HEK293 (cell line): ENCODE measurements at regions not wholly inside any gene's neighbourhood (a gene's known extent, or its start where the extent isn't known, plus 50 kb on each side); places are given as distances from the start of the nearest gene placed in this dataset.

Experiments
- CTCF ChIA-PET: fragments of 350-600 bp; formaldehyde crosslinking; extraction: SDS; loops from one replicate; lab custom pipeline; 2021; ENCODE audit warnings: antibody characterized with exemption; lab: Yijun Ruan, JAX
- POLR2A ChIA-PET: fragments of 300-600 bp; formaldehyde crosslinking; extraction: SDS; loops from one replicate; lab custom pipeline; 2020; ENCODE audit warnings: antibody characterized with exemption, inconsistent platforms; lab: Yijun Ruan, JAX
- H3K27ac ChIP-seq: fragments of 200-500 bp; sonication (Bioruptor generic); 2 replicates; pipeline ENCODE4 v1.5.1; 2014; ENCODE audit warnings: low read depth, low read length, control low read depth, inconsistent platforms; ENCODE audit errors: extremely low read depth
- H3K36me3 ChIP-seq, 2 experiments: fragments of 200-500 bp in 1 of 2; sonication (Bioruptor generic) in 1 of 2; 1 replicate in 1 of 2; 2 replicates in 1 of 2; pipeline ENCODE4 v1.5.1; 2014 to 2017; ENCODE audit warnings: inconsistent platforms in 2 of 2, low read length in 2 of 2; ENCODE audit not compliant: control insufficient read depth in 2 of 2, insufficient read depth in 1 of 2
- H3K4me1 ChIP-seq: fragments of 200-500 bp; sonication (Bioruptor generic); 2 replicates; pipeline ENCODE4 v1.5.1; 2014; ENCODE audit warnings: mild to moderate bottlenecking, low read length, inconsistent platforms; ENCODE audit not compliant: control insufficient read depth, insufficient read depth
- H3K4me3 ChIP-seq: 2 replicates; pipeline ENCODE4 v1.5.1; 2011; ENCODE audit warnings: low read depth, mild to moderate bottlenecking, control low read depth, low read length, moderate library complexity
- H3K9me3 ChIP-seq: fragments of 200-500 bp; sonication (Bioruptor generic); 2 replicates; pipeline ENCODE4 v1.5.1; 2014; ENCODE audit warnings: low read depth, low read length, inconsistent platforms; ENCODE audit not compliant: control insufficient read depth, insufficient read depth
- BCL11A ChIP-seq: fragments of 450-650 bp; formaldehyde crosslinking; IDR thresholded peaks from 2 replicates; pipeline ENCODE4 v1.5.1; 2016; ENCODE audit warnings: low read depth, missing biosample characterization, missing genetic modification characterization
- EGR2 ChIP-seq: fragments of 450-650 bp; formaldehyde crosslinking; IDR thresholded peaks from 2 replicates; pipeline ENCODE4 v1.5.1; 2016; ENCODE audit warnings: low read depth, missing biosample characterization, missing genetic modification characterization
- OSR2 ChIP-seq: fragments of 450-650 bp; formaldehyde crosslinking; IDR thresholded peaks from 2 replicates; pipeline ENCODE4 v1.5.1; 2016; ENCODE audit warnings: missing biosample characterization, missing genetic modification characterization
- PRDM1 ChIP-seq: fragments of 450-650 bp; formaldehyde crosslinking; IDR thresholded peaks from 2 replicates; pipeline ENCODE4; 2016; ENCODE audit warnings: missing biosample characterization, missing genetic modification characterization
- SCRT2 ChIP-seq: fragments of 450-650 bp; formaldehyde crosslinking; IDR thresholded peaks from 2 replicates; pipeline ENCODE4 v1.5.1; 2016; ENCODE audit warnings: missing biosample characterization, missing genetic modification characterization
- ZEB2 ChIP-seq: fragments of 450-650 bp; formaldehyde crosslinking; IDR thresholded peaks from 2 replicates; pipeline ENCODE4 v1.5.1; 2016; ENCODE audit warnings: missing biosample characterization, missing genetic modification characterization
- ZFP41 ChIP-seq: fragments of 450-650 bp; formaldehyde crosslinking; IDR thresholded peaks from 2 replicates; pipeline ENCODE4 v1.5.1; 2016; ENCODE audit warnings: missing biosample characterization, missing genetic modification characterization, borderline replicate concordance
- ZNF10 ChIP-seq: fragments of 450-650 bp; formaldehyde crosslinking; IDR thresholded peaks from 2 replicates; pipeline ENCODE4 v1.5.1; 2017; ENCODE audit warnings: missing biosample characterization, missing genetic modification characterization
- ZNF184 ChIP-seq: fragments of 450-650 bp; IDR thresholded peaks from 2 replicates; pipeline ENCODE4 v1.5.1; 2018; ENCODE audit warnings: missing biosample characterization, mild to moderate bottlenecking, missing genetic modification characterization
- ZNF311 ChIP-seq: fragments of 450-650 bp; formaldehyde crosslinking; IDR thresholded peaks from 2 replicates; pipeline ENCODE4 v1.5.1; 2017; ENCODE audit warnings: missing biosample characterization, missing genetic modification characterization, borderline replicate concordance
- ZNF335 ChIP-seq: fragments of 450-650 bp; formaldehyde crosslinking; conservative IDR thresholded peaks from 2 replicates; pipeline ENCODE4 v1.5.1; 2016; ENCODE audit warnings: missing biosample characterization, missing genetic modification characterization
- ZNF350 ChIP-seq: fragments of 450-650 bp; formaldehyde crosslinking; IDR thresholded peaks from 2 replicates; pipeline ENCODE4 v1.5.0; 2017; ENCODE audit warnings: missing biosample characterization, mild to moderate bottlenecking, missing genetic modification characterization
- ZNF37A ChIP-seq: fragments of 450-650 bp; IDR thresholded peaks from 2 replicates; pipeline ENCODE4 v1.5.1; 2018; ENCODE audit warnings: missing biosample characterization, missing genetic modification characterization
- ZNF423 ChIP-seq: fragments of 450-650 bp; formaldehyde crosslinking; IDR thresholded peaks from 2 replicates; pipeline ENCODE4 v1.5.1; 2016; ENCODE audit warnings: missing biosample characterization, missing genetic modification characterization
- ZNF529 ChIP-seq: fragments of 450-650 bp; formaldehyde crosslinking; IDR thresholded peaks from 2 replicates; pipeline ENCODE4 v1.5.1; 2017; ENCODE audit warnings: missing genetic modification characterization, missing biosample characterization; ENCODE audit not compliant: insufficient replicate concordance
- ZNF571 ChIP-seq: fragments of 450-650 bp; formaldehyde crosslinking; IDR thresholded peaks from 2 replicates; pipeline ENCODE4 v1.5.0; 2017; ENCODE audit warnings: missing biosample characterization, missing genetic modification characterization
- ZNF610 ChIP-seq: fragments of 450-650 bp; formaldehyde crosslinking; IDR thresholded peaks from 2 replicates; pipeline ENCODE4 v1.5.1; 2016; ENCODE audit warnings: missing biosample characterization, missing genetic modification characterization, borderline replicate concordance
- ZNF785 ChIP-seq: fragments of 450-650 bp; formaldehyde crosslinking; IDR thresholded peaks from 2 replicates; pipeline ENCODE4 v1.5.1; 2016; ENCODE audit warnings: missing biosample characterization, missing genetic modification characterization
- ZXDB ChIP-seq: fragments of 450-650 bp; formaldehyde crosslinking; IDR thresholded peaks from 2 replicates; pipeline ENCODE4 v1.5.1; 2016; ENCODE audit warnings: missing biosample characterization, missing genetic modification characterization
- TF ChIP-seq, protein P1 (sequence below): IDR thresholded peaks from 2 replicates; pipeline ENCODE4 v1.6.1; 2011; ENCODE audit warnings: mild to moderate bottlenecking, low read depth, low read length, borderline replicate concordance
- TF ChIP-seq, protein P2 (sequence below): fragments of 450-650 bp; formaldehyde crosslinking; IDR thresholded peaks from 2 replicates; pipeline ENCODE4 v1.5.1; 2016; ENCODE audit warnings: missing biosample characterization, missing genetic modification characterization
- TF ChIP-seq, protein P3 (sequence below): fragments of 450-650 bp; formaldehyde crosslinking; IDR thresholded peaks from 2 replicates; pipeline ENCODE4 v1.5.1; 2017; ENCODE audit warnings: missing biosample characterization, missing genetic modification characterization
- TF ChIP-seq, protein P4 (sequence below): fragments of 450-650 bp; formaldehyde crosslinking; IDR thresholded peaks from 2 replicates; pipeline ENCODE4 v1.5.1; 2016; ENCODE audit warnings: missing biosample characterization, missing genetic modification characterization, borderline replicate concordance

DNA sequence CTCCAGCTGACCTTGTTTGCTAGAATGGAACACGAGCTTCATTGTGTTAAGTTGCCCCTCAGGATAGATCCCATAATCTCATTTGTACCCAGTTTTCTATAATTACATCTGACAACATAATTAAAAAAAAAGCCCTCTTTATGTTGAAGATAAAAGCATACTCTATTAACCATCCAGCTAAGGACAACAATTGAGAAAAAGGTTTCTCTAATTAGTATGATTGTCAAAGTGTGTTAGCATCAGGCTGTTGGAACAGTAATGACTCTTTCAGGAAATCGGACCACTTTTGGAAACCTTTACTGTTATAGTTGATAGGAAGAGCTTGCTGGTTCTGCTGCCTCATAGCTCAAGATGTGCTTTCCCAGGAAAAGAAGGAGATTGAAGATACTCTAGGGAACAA, 172.6 kb downstream of the FHIP1A start (continued):
- TF ChIP-seq ZNF529 (tag by site-specific recombination) (no peak), ZNF10 (tag by site-specific recombination) (no peak), ZNF610 (tag by site-specific recombination) (no peak), ZXDB (tag by site-specific recombination) (no peak)
- TF ChIP-seq, all 188 proteins: peak for 0

DNA sequence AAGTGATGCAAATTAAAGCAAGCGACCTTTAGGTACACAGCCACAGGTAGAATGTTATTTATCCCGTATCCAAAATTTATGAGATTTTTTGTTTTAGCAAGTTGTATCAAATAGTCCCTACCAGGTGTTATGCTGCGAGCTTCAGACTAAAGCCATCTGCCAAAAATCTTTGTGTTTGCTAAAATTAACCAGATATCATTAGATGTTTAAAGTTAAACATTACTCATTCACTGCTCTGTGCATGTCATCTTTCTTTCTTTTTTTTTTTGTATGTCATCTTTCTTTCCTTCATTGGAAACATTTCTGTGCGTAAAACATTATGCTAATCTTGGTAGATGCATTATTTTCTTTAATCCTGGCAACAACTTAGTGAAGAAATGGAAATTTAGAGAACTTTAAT, 173.1 kb downstream of the FHIP1A start:
- H3K9me3 ChIP-seq, result no peaks in the 10 kb centered on the region
- no peak overlapping the region for H3K27ac ChIP-seq
- H3K36me3 ChIP-seq, result no peaks in the 10 kb centered on the region
- ChIA-PET POLR2A (no interaction called here), CTCF (interaction anchor here (0.6 kb wide), 1 partner anchor 783 kb away, joined by 3 read pairs; no protein-coding TSS in a partner anchor)
- H3K4me3 ChIP-seq, result no peak overlapping the region
- TF ChIP-seq, protein P1, sequence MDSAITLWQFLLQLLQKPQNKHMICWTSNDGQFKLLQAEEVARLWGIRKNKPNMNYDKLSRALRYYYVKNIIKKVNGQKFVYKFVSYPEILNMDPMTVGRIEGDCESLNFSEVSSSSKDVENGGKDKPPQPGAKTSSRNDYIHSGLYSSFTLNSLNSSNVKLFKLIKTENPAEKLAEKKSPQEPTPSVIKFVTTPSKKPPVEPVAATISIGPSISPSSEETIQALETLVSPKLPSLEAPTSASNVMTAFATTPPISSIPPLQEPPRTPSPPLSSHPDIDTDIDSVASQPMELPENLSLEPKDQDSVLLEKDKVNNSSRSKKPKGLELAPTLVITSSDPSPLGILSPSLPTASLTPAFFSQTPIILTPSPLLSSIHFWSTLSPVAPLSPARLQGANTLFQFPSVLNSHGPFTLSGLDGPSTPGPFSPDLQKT, result no peak
- TF ChIP-seq, protein P2, sequence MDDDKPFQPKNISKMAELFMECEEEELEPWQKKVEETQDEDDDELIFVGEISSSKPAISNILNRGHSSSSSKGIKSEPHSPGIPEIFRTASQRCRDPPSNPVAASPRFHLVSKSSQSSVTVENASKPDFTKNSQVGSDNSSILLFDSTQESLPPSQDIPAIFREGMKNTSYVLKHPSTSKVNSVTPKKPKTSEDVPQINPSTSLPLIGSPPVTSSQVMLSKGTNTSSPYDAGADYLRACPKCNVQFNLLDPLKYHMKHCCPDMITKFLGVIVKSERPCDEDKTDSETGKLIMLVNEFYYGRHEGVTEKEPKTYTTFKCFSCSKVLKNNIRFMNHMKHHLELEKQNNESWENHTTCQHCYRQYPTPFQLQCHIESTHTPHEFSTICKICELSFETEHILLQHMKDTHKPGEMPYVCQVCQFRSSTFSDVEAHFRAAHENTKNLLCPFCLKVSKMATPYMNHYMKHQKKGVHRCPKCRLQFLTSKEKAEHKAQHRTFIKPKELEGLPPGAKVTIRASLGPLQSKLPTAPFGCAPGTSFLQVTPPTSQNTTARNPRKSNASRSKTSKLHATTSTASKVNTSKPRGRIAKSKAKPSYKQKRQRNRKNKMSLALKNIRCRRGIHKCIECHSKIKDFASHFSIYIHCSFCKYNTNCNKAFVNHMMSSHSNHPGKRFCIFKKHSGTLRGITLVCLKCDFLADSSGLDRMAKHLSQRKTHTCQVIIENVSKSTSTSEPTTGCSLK (tag by site-specific recombination), result no peak
- TF ChIP-seq ZNF184 (tag by site-specific recombination), result no peak
- TF ChIP-seq SCRT2 (tag by site-specific recombination), result no peak
- TF ChIP-seq ZNF350 (tag by site-specific recombination), result no peak
- no peak for TF ChIP-seq BCL11A
- TF ChIP-seq, protein P3, sequence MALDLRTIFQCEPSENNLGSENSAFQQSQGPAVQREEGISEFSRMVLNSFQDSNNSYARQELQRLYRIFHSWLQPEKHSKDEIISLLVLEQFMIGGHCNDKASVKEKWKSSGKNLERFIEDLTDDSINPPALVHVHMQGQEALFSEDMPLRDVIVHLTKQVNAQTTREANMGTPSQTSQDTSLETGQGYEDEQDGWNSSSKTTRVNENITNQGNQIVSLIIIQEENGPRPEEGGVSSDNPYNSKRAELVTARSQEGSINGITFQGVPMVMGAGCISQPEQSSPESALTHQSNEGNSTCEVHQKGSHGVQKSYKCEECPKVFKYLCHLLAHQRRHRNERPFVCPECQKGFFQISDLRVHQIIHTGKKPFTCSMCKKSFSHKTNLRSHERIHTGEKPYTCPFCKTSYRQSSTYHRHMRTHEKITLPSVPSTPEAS (tag by site-specific recombination), result no peak
- no peak for TF ChIP-seq ZNF311 (tag by site-specific recombination)
- no peak for TF ChIP-seq ZNF37A (tag by site-specific recombination)
- no peak for TF ChIP-seq ZFP41
- no peak for TF ChIP-seq ZNF785 (tag by site-specific recombination)
- no peak for TF ChIP-seq ZNF335 (tag by site-specific recombination)
- peaks cover 3% of the 10 kb centered on the region; the same call in 1 of the 2 replicates for H3K4me1 ChIP-seq

DNA sequence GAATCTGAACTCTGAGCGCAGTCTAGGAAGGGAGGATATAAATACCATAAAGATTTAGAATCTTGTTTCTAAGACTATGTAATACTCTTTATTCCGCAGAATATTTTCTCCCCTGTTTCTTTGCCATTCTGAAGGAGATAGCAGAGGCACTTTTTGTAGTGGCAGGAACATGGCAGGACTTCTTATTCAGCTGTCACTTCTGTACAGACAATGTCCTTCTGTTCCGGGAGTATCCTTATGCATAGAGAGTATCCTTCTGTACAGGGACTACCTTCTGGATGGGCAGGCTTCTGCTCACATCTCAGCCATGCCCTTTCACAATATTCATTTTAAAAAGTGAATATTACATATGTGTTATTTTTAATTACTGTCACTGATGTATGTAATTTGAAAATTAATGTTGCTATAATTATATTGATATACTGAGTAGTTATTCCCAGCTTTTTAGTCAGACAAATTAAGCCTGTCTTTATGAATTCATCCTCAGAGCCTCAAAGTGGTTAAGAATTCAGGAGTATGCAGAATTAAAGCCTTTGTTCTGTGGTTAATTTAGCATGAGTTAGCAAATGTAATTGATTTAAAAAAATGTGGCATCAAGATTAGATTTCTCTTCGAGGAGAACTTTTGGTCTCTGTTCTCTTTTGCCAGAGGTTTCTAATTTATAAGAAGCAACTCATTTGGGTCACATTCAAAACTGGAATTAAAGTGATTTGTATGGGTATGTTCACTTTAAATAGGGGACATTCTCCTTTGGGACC, 174.4 kb downstream of the FHIP1A start:
- Histone ChIP-seq H3K27ac (no peak overlapping the region), H3K36me3 (no peaks in the 10 kb centered on the region)
- CTCF ChIA-PET, result no interaction called here
- TF ChIP-seq ZNF423 (no peak), EGR2 (tag by site-specific recombination) (no peak), PRDM1 (tag by site-specific recombination) (no peak), ZNF335 (tag by site-specific recombination) (no peak), ZXDB (tag by site-specific recombination) (no peak), ZEB2 (no peak), OSR2 (tag by site-specific recombination) (no peak), ZNF571 (tag by site-specific recombination) (no peak)
- TF ChIP-seq, protein P4, sequence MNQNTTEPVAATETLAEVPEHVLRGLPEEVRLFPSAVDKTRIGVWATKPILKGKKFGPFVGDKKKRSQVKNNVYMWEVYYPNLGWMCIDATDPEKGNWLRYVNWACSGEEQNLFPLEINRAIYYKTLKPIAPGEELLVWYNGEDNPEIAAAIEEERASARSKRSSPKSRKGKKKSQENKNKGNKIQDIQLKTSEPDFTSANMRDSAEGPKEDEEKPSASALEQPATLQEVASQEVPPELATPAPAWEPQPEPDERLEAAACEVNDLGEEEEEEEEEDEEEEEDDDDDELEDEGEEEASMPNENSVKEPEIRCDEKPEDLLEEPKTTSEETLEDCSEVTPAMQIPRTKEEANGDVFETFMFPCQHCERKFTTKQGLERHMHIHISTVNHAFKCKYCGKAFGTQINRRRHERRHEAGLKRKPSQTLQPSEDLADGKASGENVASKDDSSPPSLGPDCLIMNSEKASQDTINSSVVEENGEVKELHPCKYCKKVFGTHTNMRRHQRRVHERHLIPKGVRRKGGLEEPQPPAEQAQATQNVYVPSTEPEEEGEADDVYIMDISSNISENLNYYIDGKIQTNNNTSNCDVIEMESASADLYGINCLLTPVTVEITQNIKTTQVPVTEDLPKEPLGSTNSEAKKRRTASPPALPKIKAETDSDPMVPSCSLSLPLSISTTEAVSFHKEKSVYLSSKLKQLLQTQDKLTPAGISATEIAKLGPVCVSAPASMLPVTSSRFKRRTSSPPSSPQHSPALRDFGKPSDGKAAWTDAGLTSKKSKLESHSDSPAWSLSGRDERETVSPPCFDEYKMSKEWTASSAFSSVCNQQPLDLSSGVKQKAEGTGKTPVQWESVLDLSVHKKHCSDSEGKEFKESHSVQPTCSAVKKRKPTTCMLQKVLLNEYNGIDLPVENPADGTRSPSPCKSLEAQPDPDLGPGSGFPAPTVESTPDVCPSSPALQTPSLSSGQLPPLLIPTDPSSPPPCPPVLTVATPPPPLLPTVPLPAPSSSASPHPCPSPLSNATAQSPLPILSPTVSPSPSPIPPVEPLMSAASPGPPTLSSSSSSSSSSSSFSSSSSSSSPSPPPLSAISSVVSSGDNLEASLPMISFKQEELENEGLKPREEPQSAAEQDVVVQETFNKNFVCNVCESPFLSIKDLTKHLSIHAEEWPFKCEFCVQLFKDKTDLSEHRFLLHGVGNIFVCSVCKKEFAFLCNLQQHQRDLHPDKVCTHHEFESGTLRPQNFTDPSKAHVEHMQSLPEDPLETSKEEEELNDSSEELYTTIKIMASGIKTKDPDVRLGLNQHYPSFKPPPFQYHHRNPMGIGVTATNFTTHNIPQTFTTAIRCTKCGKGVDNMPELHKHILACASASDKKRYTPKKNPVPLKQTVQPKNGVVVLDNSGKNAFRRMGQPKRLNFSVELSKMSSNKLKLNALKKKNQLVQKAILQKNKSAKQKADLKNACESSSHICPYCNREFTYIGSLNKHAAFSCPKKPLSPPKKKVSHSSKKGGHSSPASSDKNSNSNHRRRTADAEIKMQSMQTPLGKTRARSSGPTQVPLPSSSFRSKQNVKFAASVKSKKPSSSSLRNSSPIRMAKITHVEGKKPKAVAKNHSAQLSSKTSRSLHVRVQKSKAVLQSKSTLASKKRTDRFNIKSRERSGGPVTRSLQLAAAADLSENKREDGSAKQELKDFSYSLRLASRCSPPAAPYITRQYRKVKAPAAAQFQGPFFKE (tag by site-specific recombination), result no peak

More for the DNA sequence above, 174.4 kb downstream of the FHIP1A start:
- POLR2A ChIA-PET, result no interaction called here
- Histone ChIP-seq H3K4me1 (peaks cover 3% of the 10 kb centered on the region; the same call in 1 of the 2 replicates), H3K4me3 (no peak overlapping the region), H3K9me3 (no peaks in the 10 kb centered on the region)
